Fibroblast of the conjunctiva (primary cell): ENCODE measurements at regions not wholly inside any gene's neighbourhood (a gene's known extent, or its start where the extent isn't known, plus 50 kb on each side); places are given as distances from the start of the nearest gene placed in this dataset.

ENCODE experiments used
- DNase-seq: peaks from one replicate; pipeline ENCODE4 v3.0.0-alpha.2; 2010; ENCODE audit warnings: low read depth

- no peak for DNase-seq
These were observed 202.8 kb downstream of the AUH start for GRCh38 chr9:91158946-91159345.

GRCh38 chr9:91159664-91160121, 202.0 kb downstream of the AUH start:
- DNase-seq, result no peak

- no peak for DNase-seq
These were observed 201.5 kb downstream of the AUH start for GRCh38 chr9:91160181-91160580.

GRCh38 chr9:91160599-91161464, 200.9 kb downstream of the AUH start:
- no peak for DNase-seq

GRCh38 chr9:91161465-91162300, 200.0 kb downstream of the AUH start:
- no peak for DNase-seq

- no peak for DNase-seq
These were observed 199.4 kb downstream of the AUH start for GRCh38 chr9:91162311-91162710.

GRCh38 chr9:91162784-91163443, 198.8 kb downstream of the AUH start:
- DNase-seq, result no peak

GRCh38 chr9:91163444-91163772, 198.3 kb downstream of the AUH start:
- DNase-seq, result no peak

- no peak for DNase-seq
These were observed 197.8 kb downstream of the AUH start for GRCh38 chr9:91163773-91164471.
